Peyer's patch (tissue), 4 donors: ENCODE measurements at regions not wholly inside any gene's neighbourhood (a gene's known extent, or its start where the extent isn't known, plus 50 kb on each side); places are given as distances from the start of the nearest gene placed in this dataset.
"Not testable (repeated sequence)": the region's sequence is repeated elsewhere in the genome, so short reads cannot be mapped to it uniquely, and the experiment has no call there.

Source experiments
- DNase-seq, 3 donors: peaks; one replicate each; pipeline ENCODE4 v3.0.0-alpha.2; 2017 to 2019
- H3K27ac ChIP-seq, 4 donors: fragments of 200-600 bp; sonication (generic); one replicate each; pipeline ENCODE4 v1.5.1; 2016 to 2019
- H3K27me3 ChIP-seq, 2 donors: fragments of 200-600 bp; sonication (generic); one replicate each; pipeline ENCODE4 v1.5.1; 2019
- H3K36me3 ChIP-seq, 3 donors: fragments of 200-600 bp; sonication (generic); one replicate each; pipeline ENCODE4 v1.5.1; 2016 to 2019
- H3K4me1 ChIP-seq, 4 donors: fragments of 200-600 bp; sonication (generic); one replicate each; pipeline ENCODE4 v1.5.1; 2016 to 2019
- H3K4me3 ChIP-seq, 4 donors: fragments of 200-600 bp; sonication (generic); 1 replicate in 3 of 4; 2 replicates in 1 of 4; pipeline ENCODE4 v1.5.1; 2016 to 2019; ENCODE audit warnings: mild to moderate bottlenecking in 1 of 4
- H3K9me3 ChIP-seq, 4 donors: fragments of 200-600 bp; sonication (generic); one replicate each; pipeline ENCODE4 v1.5.1; 2016 to 2019; ENCODE audit warnings: mild to moderate bottlenecking in 1 of 4
- CTCF ChIP-seq, 6 experiments: fragments of 450-650 bp in 4 of 6; fragments of 200-600 bp in 2 of 6; sonication (generic) in 1 of 6; IDR thresholded peaks; one replicate each; pipeline ENCODE4 v1.5.1; 2017 to 2019; ENCODE audit warnings: antibody characterized with exemption in 6 of 6, mild to moderate bottlenecking in 3 of 6, moderate library complexity in 1 of 6
- POLR2A ChIP-seq, 2 donors: fragments of 450-650 bp; IDR thresholded peaks; one replicate each; pipeline ENCODE4 v1.5.1; 2017; ENCODE audit warnings: antibody characterized with exemption in 2 of 2, mild to moderate bottlenecking in 2 of 2, moderate library complexity in 2 of 2

DNA sequence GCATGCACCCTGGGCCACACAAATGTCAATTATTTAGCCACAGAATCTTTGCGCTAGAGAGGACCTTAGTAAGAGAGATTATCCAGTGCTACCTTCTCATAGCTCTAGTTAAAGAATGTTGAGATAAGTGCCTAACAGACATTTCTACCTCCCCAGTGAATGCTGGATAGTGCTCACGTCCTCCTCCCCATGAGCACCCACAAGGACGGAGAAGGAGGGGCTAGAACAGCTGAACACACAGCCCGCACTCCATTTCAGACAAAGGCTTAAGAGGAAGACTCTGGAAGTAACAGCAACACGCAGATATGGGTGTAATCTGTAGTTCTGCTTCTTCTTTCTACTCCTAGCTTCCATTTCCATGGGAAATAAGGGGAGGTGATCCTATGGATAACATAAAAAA lies 120.5 kb downstream of the FEM1C start:
- no peak for DNase-seq
- H3K27ac ChIP-seq = peak overlapping the region in 3 of 4 donors; percentile 18 to 72 (median 20)
- TF ChIP-seq POLR2A (IDR thresholded peaks at IDR 0.05) (no peak), CTCF (IDR thresholded peaks at IDR 0.05) (no peak)

DNA sequence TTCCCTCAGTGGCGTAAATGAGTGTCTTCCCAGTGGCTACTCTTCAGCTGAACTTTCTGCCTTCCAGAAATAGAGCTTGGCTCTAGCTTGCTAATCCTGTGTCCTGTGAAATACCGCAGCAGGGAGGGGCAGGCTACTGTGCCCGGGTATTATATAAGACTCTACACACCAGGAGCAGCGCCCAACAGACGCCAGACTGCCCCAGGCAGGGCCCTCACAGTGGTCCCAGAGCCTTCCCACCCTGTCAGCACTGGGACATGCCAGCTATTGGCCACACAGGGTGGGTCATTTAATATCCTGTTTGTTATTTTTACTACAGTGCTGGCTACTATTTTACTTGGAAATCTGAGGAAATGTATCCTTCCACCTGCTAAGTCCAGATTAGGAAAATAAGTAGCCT lies 121.0 kb downstream of the FEM1C start:
- DNase-seq = peak in 1 of 3 donors; percentile 77
- Histone ChIP-seq H3K4me3 (no peak overlapping the region), H3K36me3 (no peaks in the 10 kb centered on the region), H3K27me3 (no peaks in the 10 kb centered on the region), H3K27ac (peak overlapping the region in 3 of 4 donors; percentile 18 to 72 (median 20)), H3K4me1 (peaks cover 0 to 31% (median 0%) of the 10 kb centered on the region in 4 donors), H3K9me3 (no peaks in the 10 kb centered on the region)
- TF ChIP-seq POLR2A (IDR thresholded peaks at IDR 0.05) (peak in 1 of 2 donors; percentile 48), CTCF (IDR thresholded peaks at IDR 0.05) (no peak)

More for the DNA sequence above, 120.5 kb downstream of the FEM1C start:
- Histone ChIP-seq H3K4me1 (peaks cover 0 to 27% (median 0%) of the 10 kb centered on the region in 4 donors), H3K4me3 (no peak overlapping the region), H3K9me3 (no peaks in the 10 kb centered on the region), H3K36me3 (no peaks in the 10 kb centered on the region), H3K27me3 (no peaks in the 10 kb centered on the region)

DNA sequence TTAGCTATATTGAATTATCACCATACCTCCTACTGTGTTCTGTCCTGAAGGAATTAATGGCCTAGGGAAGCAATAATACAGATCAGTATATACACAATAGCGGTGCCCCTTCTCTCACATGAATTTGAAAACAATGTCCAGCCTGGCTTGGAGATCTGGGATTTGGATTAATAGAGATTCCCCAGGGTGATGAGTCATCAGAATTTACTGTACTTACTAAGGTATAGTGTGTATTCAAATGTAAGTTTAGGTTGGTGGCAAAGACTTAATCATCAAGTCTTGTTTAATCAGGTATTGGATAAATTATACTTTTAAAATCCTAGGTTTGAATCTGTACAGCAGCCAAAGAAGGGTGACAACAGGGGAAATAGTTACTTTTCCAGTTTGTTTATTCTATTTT lies 121.5 kb downstream of the FEM1C start:
- H3K9me3 ChIP-seq = no peaks in the 10 kb centered on the region
- H3K36me3 ChIP-seq = no peaks in the 10 kb centered on the region
- no peak for DNase-seq
- H3K27me3 ChIP-seq = no peaks in the 10 kb centered on the region
- H3K4me1 ChIP-seq = peaks cover 0 to 31% (median 0%) of the 10 kb centered on the region in 4 donors
- TF ChIP-seq POLR2A (IDR thresholded peaks at IDR 0.05) (no peak), CTCF (IDR thresholded peaks at IDR 0.05) (no peak)
- H3K27ac ChIP-seq = peak overlapping the region in 3 of 4 donors; percentile 18 to 72 (median 20)
- H3K4me3 ChIP-seq = no peak overlapping the region

GRCh38 chr5:115420812-115421211 lies 123.8 kb downstream of the FEM1C start:
- H3K4me3 ChIP-seq, H3K27me3 ChIP-seq, H3K27ac ChIP-seq, DNase-seq, H3K9me3 ChIP-seq, H3K36me3 ChIP-seq: not testable (repeated sequence)
- H3K4me1 ChIP-seq = peaks cover 0 to 36% (median 2%) of the 10 kb centered on the region in 4 donors

- TF ChIP-seq CTCF (IDR thresholded peaks at IDR 0.05) (no peak), POLR2A (IDR thresholded peaks at IDR 0.05) (no peak)
- peak overlapping the region in 2 of 4 donors; percentile 63 to 70 for H3K27ac ChIP-seq
- H3K4me1 ChIP-seq = peaks cover 0 to 40% (median 4%) of the 10 kb centered on the region in 4 donors
- H3K27me3 ChIP-seq = no peaks in the 10 kb centered on the region
- H3K36me3 ChIP-seq = no peaks in the 10 kb centered on the region
- no peak for DNase-seq
- no peaks in the 10 kb centered on the region for H3K9me3 ChIP-seq
- no peak overlapping the region for H3K4me3 ChIP-seq
Observed at GRCh38 chr5:115419846-115420585, 123.6 kb upstream of the CCDC112 start.

- Histone ChIP-seq H3K27me3 (no peaks in the 10 kb centered on the region), H3K9me3 (no peaks in the 10 kb centered on the region), H3K27ac (peak overlapping the region in 2 of 4 donors; percentile 63 to 70), H3K4me3 (no peak overlapping the region), H3K4me1 (peaks cover 0 to 45% (median 4%) of the 10 kb centered on the region in 4 donors), H3K36me3 (no peaks in the 10 kb centered on the region)
- peak in 1 of 2 donors; percentile 30 for TF ChIP-seq POLR2A (IDR thresholded peaks at IDR 0.05)
- no peak for TF ChIP-seq CTCF (IDR thresholded peaks at IDR 0.05)
- DNase-seq = peak in 1 of 3 donors; percentile 60
Observed at GRCh38 chr5:115418788-115419187, 122.3 kb upstream of the CCDC112 start.
